ENCODE measurements at regions not wholly inside any gene's neighbourhood (a gene's known extent, or its start where the extent isn't known, plus 50 kb on each side); places are given as distances from the start of the nearest gene placed in this dataset.
"Not testable (repeated sequence)": the region's sequence is repeated elsewhere in the genome, so short reads cannot be mapped to it uniquely, and the experiment has no call there.

- ChIA-PET CTCF (no interaction called here), POLR2A (no interaction called here)
- no peak overlapping the region for H3K4me3 ChIP-seq (ENCODE audit: low read depth, low read length)
- no peak for DNase-seq (ENCODE audit: low read depth, low spot score)
- TF ChIP-seq, protein P1, sequence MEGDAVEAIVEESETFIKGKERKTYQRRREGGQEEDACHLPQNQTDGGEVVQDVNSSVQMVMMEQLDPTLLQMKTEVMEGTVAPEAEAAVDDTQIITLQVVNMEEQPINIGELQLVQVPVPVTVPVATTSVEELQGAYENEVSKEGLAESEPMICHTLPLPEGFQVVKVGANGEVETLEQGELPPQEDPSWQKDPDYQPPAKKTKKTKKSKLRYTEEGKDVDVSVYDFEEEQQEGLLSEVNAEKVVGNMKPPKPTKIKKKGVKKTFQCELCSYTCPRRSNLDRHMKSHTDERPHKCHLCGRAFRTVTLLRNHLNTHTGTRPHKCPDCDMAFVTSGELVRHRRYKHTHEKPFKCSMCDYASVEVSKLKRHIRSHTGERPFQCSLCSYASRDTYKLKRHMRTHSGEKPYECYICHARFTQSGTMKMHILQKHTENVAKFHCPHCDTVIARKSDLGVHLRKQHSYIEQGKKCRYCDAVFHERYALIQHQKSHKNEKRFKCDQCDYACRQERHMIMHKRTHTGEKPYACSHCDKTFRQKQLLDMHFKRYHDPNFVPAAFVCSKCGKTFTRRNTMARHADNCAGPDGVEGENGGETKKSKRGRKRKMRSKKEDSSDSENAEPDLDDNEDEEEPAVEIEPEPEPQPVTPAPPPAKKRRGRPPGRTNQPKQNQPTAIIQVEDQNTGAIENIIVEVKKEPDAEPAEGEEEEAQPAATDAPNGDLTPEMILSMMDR (IDR thresholded peaks at IDR 0.05; ENCODE audit: insufficient read depth, low read length, missing control alignments), result no peak
Observed at GRCh38 chr21:43287795-43288755, 119.3 kb downstream of the CRYAA start.

- no peak overlapping the region for H3K4me3 ChIP-seq (ENCODE audit: low read depth, low read length)
- TF ChIP-seq, protein P1 (IDR thresholded peaks at IDR 0.05; ENCODE audit: insufficient read depth, low read length, missing control alignments), result no peak
- POLR2A ChIA-PET, result no interaction called here
- DNase-seq (ENCODE audit: low read depth, low spot score), result no peak
- CTCF ChIA-PET, result no interaction called here
Observed at GRCh38 chr21:43287111-43287760, 118.4 kb downstream of the CRYAA start.

- no peak for DNase-seq (ENCODE audit: low read depth, low spot score)
- no peak overlapping the region for H3K4me3 ChIP-seq (ENCODE audit: low read depth, low read length)
- ChIA-PET POLR2A (no interaction called here), CTCF (no interaction called here)
- TF ChIP-seq, protein P1 (IDR thresholded peaks at IDR 0.05; ENCODE audit: insufficient read depth, low read length, missing control alignments), result no peak
Observed at GRCh38 chr21:43286196-43286595, 117.4 kb downstream of the CRYAA start.

GRCh38 chr21:43284700-43285099, 115.9 kb downstream of the CRYAA start:
- ChIA-PET POLR2A (no interaction called here), CTCF (no interaction called here)
- DNase-seq (ENCODE audit: low read depth, low spot score), result no peak
- TF ChIP-seq, protein P1 (IDR thresholded peaks at IDR 0.05; ENCODE audit: insufficient read depth, low read length, missing control alignments), result no peak
- no peak overlapping the region for H3K4me3 ChIP-seq (ENCODE audit: low read depth, low read length)

GRCh38 chr21:43284238-43284637, 115.4 kb downstream of the CRYAA start:
- no peak for DNase-seq (ENCODE audit: low read depth, low spot score)
- ChIA-PET POLR2A (no interaction called here), CTCF (no interaction called here)
- TF ChIP-seq, protein P1 (IDR thresholded peaks at IDR 0.05; ENCODE audit: insufficient read depth, low read length, missing control alignments), result no peak
- no peak overlapping the region for H3K4me3 ChIP-seq (ENCODE audit: low read depth, low read length)

GRCh38 chr21:43283925-43284221, 115.1 kb downstream of the CRYAA start:
- H3K4me3 ChIP-seq (ENCODE audit: low read depth, low read length); DNase-seq (ENCODE audit: low read depth, low spot score); POLR2A ChIA-PET; CTCF ChIA-PET: not testable (repeated sequence)
